ENCODE measurements at regions not wholly inside any gene's neighbourhood (a gene's known extent, or its start where the extent isn't known, plus 50 kb on each side); places are given as distances from the start of the nearest gene placed in this dataset.

DNA sequence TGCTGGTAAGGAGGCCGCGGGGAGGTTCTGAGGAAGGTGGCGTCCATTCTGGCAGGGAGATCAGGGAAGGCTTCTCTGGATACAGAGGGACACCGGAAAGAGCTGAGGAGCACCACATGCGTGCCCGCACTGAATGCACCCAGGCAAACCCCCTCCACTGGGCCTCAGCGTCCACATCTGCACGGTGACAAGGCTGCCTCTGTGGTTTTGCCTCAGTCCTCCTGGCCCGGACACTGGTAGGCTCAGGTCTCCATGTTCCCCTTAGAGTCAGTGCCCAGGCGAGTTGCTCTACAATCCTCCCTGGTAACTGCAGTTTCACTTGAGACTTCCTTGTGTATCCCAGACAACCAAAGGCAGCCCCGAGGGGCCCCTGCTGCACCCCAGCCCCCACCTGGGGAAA lies 173.3 kb downstream of the MELK start:
- Histone ChIP-seq H3K79me2 (ENCODE audit: control insufficient read depth, insufficient read depth, low read length) (no peaks in the 10 kb centered on the region), H2BK15ac (replicated peaks; ENCODE audit: low read depth) (no peak overlapping the region), H3K36me3 (ENCODE audit: control insufficient read depth, insufficient read depth, low read length) (no peaks in the 10 kb centered on the region), H3K4me3 (ENCODE audit: low read length) (no peak overlapping the region), H4K5ac (ENCODE audit: low read length) (no peak overlapping the region), H3K4me1 (ENCODE audit: control insufficient read depth, low read depth, low read length) (no peaks in the 10 kb centered on the region), H2BK120ac (ENCODE audit: low read depth, low read length) (no peak overlapping the region), H3K9ac (ENCODE audit: low read length) (no peak overlapping the region), H4K8ac (ENCODE audit: low read depth, low read length) (no peak overlapping the region), H3K27me3 (ENCODE audit: insufficient read depth, low read length, poor library complexity) (no peaks in the 10 kb centered on the region), H3K23ac (ENCODE audit: low read length) (no peak overlapping the region), H3K4ac (ENCODE audit: low read depth, low read length) (no peak overlapping the region), H2BK5ac (ENCODE audit: low read length) (no peak overlapping the region), H3K79me1 (ENCODE audit: low read length) (no peaks in the 10 kb centered on the region), H2AK5ac (ENCODE audit: low read length) (no peak overlapping the region), H3K27ac (ENCODE audit: low read depth, low read length) (no peak overlapping the region), H3K18ac (ENCODE audit: low read length) (no peak overlapping the region), H3K4me2 (ENCODE audit: low read length) (no peak overlapping the region), H3K56ac (ENCODE audit: low read length) (no peak overlapping the region)
- DNase-seq, result no peak
- WGBS (ENCODE audit: extremely low coverage, insufficient coverage, low lambda C conversion rate), result no CpG with 5 or more reads among the region's 11 CpGs

DNA sequence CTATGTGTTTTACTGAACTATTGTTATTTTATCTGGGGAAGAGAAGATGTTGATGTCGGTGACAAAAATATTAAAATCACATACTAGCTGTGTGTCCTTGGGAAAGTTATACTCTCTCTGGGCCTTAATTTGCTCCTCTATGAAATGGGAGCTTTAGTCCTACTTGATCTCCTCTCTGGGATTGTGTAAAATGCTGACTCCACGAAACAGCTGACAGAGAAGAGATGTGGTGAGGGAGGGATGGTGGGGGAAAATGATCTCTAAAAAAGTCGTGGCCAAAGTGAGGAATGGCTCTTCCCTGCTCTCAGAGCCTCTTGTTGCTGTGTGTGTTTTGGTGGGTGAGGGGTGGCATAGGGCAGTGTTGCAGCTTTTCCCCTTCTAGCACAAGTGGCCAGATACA lies 173.7 kb downstream of the MELK start:
- Histone ChIP-seq H2BK15ac (replicated peaks; ENCODE audit: low read depth) (no peak overlapping the region), H2BK5ac (ENCODE audit: low read length) (no peak overlapping the region), H3K27ac (ENCODE audit: low read depth, low read length) (no peak overlapping the region), H3K4me3 (ENCODE audit: low read length) (no peak overlapping the region), H4K5ac (ENCODE audit: low read length) (no peak overlapping the region), H3K4me1 (ENCODE audit: control insufficient read depth, low read depth, low read length) (no peaks in the 10 kb centered on the region), H2AK5ac (ENCODE audit: low read length) (no peak overlapping the region), H3K18ac (ENCODE audit: low read length) (no peak overlapping the region), H3K27me3 (ENCODE audit: insufficient read depth, low read length, poor library complexity) (no peaks in the 10 kb centered on the region), H3K4ac (ENCODE audit: low read depth, low read length) (no peak overlapping the region), H4K8ac (ENCODE audit: low read depth, low read length) (no peak overlapping the region), H3K56ac (ENCODE audit: low read length) (no peak overlapping the region), H3K79me1 (ENCODE audit: low read length) (no peaks in the 10 kb centered on the region), H2BK120ac (ENCODE audit: low read depth, low read length) (no peak overlapping the region), H3K23ac (ENCODE audit: low read length) (no peak overlapping the region), H3K79me2 (ENCODE audit: control insufficient read depth, insufficient read depth, low read length) (no peaks in the 10 kb centered on the region), H3K9ac (ENCODE audit: low read length) (no peak overlapping the region), H3K36me3 (ENCODE audit: control insufficient read depth, insufficient read depth, low read length) (no peaks in the 10 kb centered on the region), H3K4me2 (ENCODE audit: low read length) (no peak overlapping the region)
- no peak for DNase-seq
- WGBS (ENCODE audit: extremely low coverage, insufficient coverage, low lambda C conversion rate), result no CpG with 5 or more reads among the region's 3 CpGs

DNA sequence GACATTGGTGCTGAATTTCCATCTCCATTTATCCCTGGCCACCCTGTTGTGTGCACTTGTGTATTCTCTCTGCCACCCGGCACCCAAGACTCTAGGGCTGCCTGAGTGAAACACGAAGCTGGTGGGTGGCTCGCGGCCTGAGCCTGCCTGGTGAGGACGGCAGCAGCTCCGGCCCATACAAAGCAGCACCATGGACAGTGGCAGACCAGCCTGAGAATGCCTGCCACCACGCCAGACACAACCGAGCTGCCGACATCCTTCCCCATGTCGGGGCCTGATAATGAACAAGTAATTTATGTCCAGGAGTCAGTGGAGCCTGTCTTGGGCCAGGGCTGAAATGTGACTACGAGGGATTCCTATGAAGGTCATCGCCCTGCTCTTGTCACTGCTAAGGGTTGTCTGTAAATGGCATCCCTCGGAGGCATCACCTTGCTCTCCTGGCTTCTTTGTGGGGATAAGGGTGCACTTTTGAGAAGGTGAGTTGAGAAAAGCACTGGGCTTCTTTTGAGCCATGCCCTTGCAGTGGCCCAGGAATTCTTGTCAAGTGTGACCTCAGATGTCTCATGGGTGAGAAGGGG lies 175.7 kb downstream of the MELK start:
- no peak overlapping the region for H3K23ac ChIP-seq (ENCODE audit: low read length)
- H3K4me1 ChIP-seq (ENCODE audit: control insufficient read depth, low read depth, low read length), result no peaks in the 10 kb centered on the region
- H3K27me3 ChIP-seq (ENCODE audit: insufficient read depth, low read length, poor library complexity), result no peaks in the 10 kb centered on the region
- H2BK120ac ChIP-seq (ENCODE audit: low read depth, low read length), result no peak overlapping the region
- H3K27ac ChIP-seq (ENCODE audit: low read depth, low read length), result no peak overlapping the region
- H2AK5ac ChIP-seq (ENCODE audit: low read length), result no peak overlapping the region
- H3K4ac ChIP-seq (ENCODE audit: low read depth, low read length), result no peak overlapping the region
- DNase-seq, result peak; percentile 64
- no peaks in the 10 kb centered on the region for H3K79me2 ChIP-seq (ENCODE audit: control insufficient read depth, insufficient read depth, low read length)
- no peak overlapping the region for H3K9ac ChIP-seq (ENCODE audit: low read length)
- no peak overlapping the region for H4K8ac ChIP-seq (ENCODE audit: low read depth, low read length)
- H3K18ac ChIP-seq (ENCODE audit: low read length), result no peak overlapping the region
- no peaks in the 10 kb centered on the region for H3K36me3 ChIP-seq (ENCODE audit: control insufficient read depth, insufficient read depth, low read length)
- no peak overlapping the region for H4K5ac ChIP-seq (ENCODE audit: low read length)
- H3K79me1 ChIP-seq (ENCODE audit: low read length), result no peaks in the 10 kb centered on the region
- no peak overlapping the region for H3K4me2 ChIP-seq (ENCODE audit: low read length)
- H2BK15ac ChIP-seq (replicated peaks; ENCODE audit: low read depth), result no peak overlapping the region
- no peak overlapping the region for H3K4me3 ChIP-seq (ENCODE audit: low read length)
- no CpG with 5 or more reads among the region's 13 CpGs for WGBS (ENCODE audit: extremely low coverage, insufficient coverage, low lambda C conversion rate)
- H2BK5ac ChIP-seq (ENCODE audit: low read length), result no peak overlapping the region
- H3K56ac ChIP-seq (ENCODE audit: low read length), result no peak overlapping the region

DNA sequence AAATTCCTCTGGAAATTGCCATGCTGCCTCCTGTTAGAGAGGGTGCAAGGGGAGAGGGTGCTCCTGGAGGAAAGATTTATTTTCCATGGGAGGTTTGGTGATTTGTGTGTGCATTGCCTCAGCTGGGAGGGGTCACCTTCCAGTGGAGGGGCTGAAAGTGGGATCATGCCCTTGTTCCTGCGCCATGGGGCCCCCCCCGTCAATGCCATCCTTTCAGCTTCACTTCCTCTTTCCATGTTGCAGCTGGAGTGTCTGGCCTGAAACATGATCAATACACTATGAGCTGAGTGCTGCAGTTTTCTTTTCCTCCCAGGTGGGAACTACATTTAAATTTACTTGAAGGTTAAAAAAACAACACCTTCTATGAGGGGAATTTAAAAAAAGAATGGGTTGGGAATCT lies 176.8 kb downstream of the MELK start:
- Histone ChIP-seq H3K18ac (ENCODE audit: low read length) (no peak overlapping the region), H3K36me3 (ENCODE audit: control insufficient read depth, insufficient read depth, low read length) (no peaks in the 10 kb centered on the region), H3K79me2 (ENCODE audit: control insufficient read depth, insufficient read depth, low read length) (no peaks in the 10 kb centered on the region), H3K4me3 (ENCODE audit: low read length) (no peak overlapping the region), H3K27me3 (ENCODE audit: insufficient read depth, low read length, poor library complexity) (no peaks in the 10 kb centered on the region), H2AK5ac (ENCODE audit: low read length) (no peak overlapping the region), H3K23ac (ENCODE audit: low read length) (no peak overlapping the region), H3K79me1 (ENCODE audit: low read length) (no peaks in the 10 kb centered on the region), H3K4me2 (ENCODE audit: low read length) (no peak overlapping the region), H2BK15ac (replicated peaks; ENCODE audit: low read depth) (no peak overlapping the region), H3K9ac (ENCODE audit: low read length) (no peak overlapping the region), H4K5ac (ENCODE audit: low read length) (no peak overlapping the region), H3K27ac (ENCODE audit: low read depth, low read length) (no peak overlapping the region), H3K56ac (ENCODE audit: low read length) (no peak overlapping the region), H2BK5ac (ENCODE audit: low read length) (no peak overlapping the region), H4K8ac (ENCODE audit: low read depth, low read length) (no peak overlapping the region), H3K4ac (ENCODE audit: low read depth, low read length) (no peak overlapping the region), H2BK120ac (ENCODE audit: low read depth, low read length) (no peak overlapping the region), H3K4me1 (ENCODE audit: control insufficient read depth, low read depth, low read length) (no peaks in the 10 kb centered on the region)
- WGBS (ENCODE audit: extremely low coverage, insufficient coverage, low lambda C conversion rate), result no CpG with 5 or more reads among the region's 2 CpGs
- no peak for DNase-seq

DNA sequence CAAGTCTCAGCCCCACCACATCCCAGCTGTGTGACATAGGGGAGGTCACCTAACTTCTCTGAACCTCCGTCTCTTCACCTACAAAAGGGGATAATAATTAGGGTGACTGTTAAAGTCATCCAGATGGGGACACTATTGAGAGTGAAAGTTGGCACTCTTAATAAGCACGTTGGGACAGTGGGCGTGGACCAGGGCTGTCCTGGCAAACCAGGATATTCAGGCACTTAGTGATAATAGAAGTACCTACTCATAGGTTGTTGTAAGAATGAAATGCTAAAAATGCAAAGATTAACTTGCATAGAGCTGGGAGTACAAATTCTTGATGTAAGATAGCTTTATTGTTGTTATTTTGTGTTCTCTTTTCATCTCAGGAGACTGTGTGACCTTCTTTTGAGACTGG lies 177.9 kb downstream of the MELK start:
- H3K36me3 ChIP-seq (ENCODE audit: control insufficient read depth, insufficient read depth, low read length), result no peaks in the 10 kb centered on the region
- no peak overlapping the region for H3K23ac ChIP-seq (ENCODE audit: low read length)
- no CpG with 5 or more reads among the region's 3 CpGs for WGBS (ENCODE audit: extremely low coverage, insufficient coverage, low lambda C conversion rate)
- H2BK15ac ChIP-seq (replicated peaks; ENCODE audit: low read depth), result no peak overlapping the region
- H4K8ac ChIP-seq (ENCODE audit: low read depth, low read length), result no peak overlapping the region
- H3K79me2 ChIP-seq (ENCODE audit: control insufficient read depth, insufficient read depth, low read length), result no peaks in the 10 kb centered on the region
- no peak overlapping the region for H3K56ac ChIP-seq (ENCODE audit: low read length)
- H3K27me3 ChIP-seq (ENCODE audit: insufficient read depth, low read length, poor library complexity), result no peaks in the 10 kb centered on the region
- no peak overlapping the region for H3K4me3 ChIP-seq (ENCODE audit: low read length)
- no peak overlapping the region for H3K27ac ChIP-seq (ENCODE audit: low read depth, low read length)
- H4K5ac ChIP-seq (ENCODE audit: low read length), result no peak overlapping the region
- DNase-seq, result no peak
- H3K4me2 ChIP-seq (ENCODE audit: low read length), result no peak overlapping the region
- no peaks in the 10 kb centered on the region for H3K4me1 ChIP-seq (ENCODE audit: control insufficient read depth, low read depth, low read length)
- no peak overlapping the region for H2BK120ac ChIP-seq (ENCODE audit: low read depth, low read length)
- no peaks in the 10 kb centered on the region for H3K79me1 ChIP-seq (ENCODE audit: low read length)
- H2AK5ac ChIP-seq (ENCODE audit: low read length), result no peak overlapping the region
- no peak overlapping the region for H2BK5ac ChIP-seq (ENCODE audit: low read length)
- H3K18ac ChIP-seq (ENCODE audit: low read length), result no peak overlapping the region
- no peak overlapping the region for H3K9ac ChIP-seq (ENCODE audit: low read length)
- no peak overlapping the region for H3K4ac ChIP-seq (ENCODE audit: low read depth, low read length)

DNA sequence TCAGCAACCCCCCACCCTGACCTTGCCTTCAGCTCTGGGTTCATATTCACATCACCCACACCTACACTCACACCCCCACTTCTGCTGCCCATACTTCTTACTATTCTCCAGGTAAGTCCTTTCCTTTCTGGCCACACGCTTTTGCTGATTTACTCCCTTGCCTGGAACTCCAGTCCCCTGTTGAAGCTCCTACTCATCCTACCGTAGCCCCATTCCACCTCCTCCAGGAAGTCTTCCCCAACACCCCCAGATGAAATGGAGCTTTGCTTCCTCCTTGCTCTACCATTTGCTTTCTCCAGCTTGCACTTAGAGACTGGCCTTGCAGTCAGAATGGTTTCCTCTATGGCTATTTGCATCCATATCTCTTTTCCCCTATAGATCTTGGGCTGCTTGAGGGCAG lies 182.3 kb downstream of the MELK start:
- H4K8ac ChIP-seq (ENCODE audit: low read depth, low read length), result no peak overlapping the region
- H2BK120ac ChIP-seq (ENCODE audit: low read depth, low read length), result no peak overlapping the region
- no peak overlapping the region for H2AK5ac ChIP-seq (ENCODE audit: low read length)
- H2BK5ac ChIP-seq (ENCODE audit: low read length), result no peak overlapping the region
- no peaks in the 10 kb centered on the region for H3K27me3 ChIP-seq (ENCODE audit: insufficient read depth, low read length, poor library complexity)
- no peaks in the 10 kb centered on the region for H3K4me1 ChIP-seq (ENCODE audit: control insufficient read depth, low read depth, low read length)
- H4K5ac ChIP-seq (ENCODE audit: low read length), result no peak overlapping the region
- WGBS (ENCODE audit: extremely low coverage, insufficient coverage, low lambda C conversion rate), result no CpG with 5 or more reads among the region's 2 CpGs
- H3K79me1 ChIP-seq (ENCODE audit: low read length), result no peaks in the 10 kb centered on the region
- no peak overlapping the region for H3K18ac ChIP-seq (ENCODE audit: low read length)
- no peak overlapping the region for H3K27ac ChIP-seq (ENCODE audit: low read depth, low read length)
- no peak overlapping the region for H3K4me3 ChIP-seq (ENCODE audit: low read length)
- H3K23ac ChIP-seq (ENCODE audit: low read length), result no peak overlapping the region
- H3K79me2 ChIP-seq (ENCODE audit: control insufficient read depth, insufficient read depth, low read length), result no peaks in the 10 kb centered on the region
- H3K4me2 ChIP-seq (ENCODE audit: low read length), result no peak overlapping the region
- no peaks in the 10 kb centered on the region for H3K36me3 ChIP-seq (ENCODE audit: control insufficient read depth, insufficient read depth, low read length)
- no peak overlapping the region for H3K9ac ChIP-seq (ENCODE audit: low read length)
- H3K56ac ChIP-seq (ENCODE audit: low read length), result no peak overlapping the region
- no peak for DNase-seq
- no peak overlapping the region for H2BK15ac ChIP-seq (replicated peaks; ENCODE audit: low read depth)
- H3K4ac ChIP-seq (ENCODE audit: low read depth, low read length), result no peak overlapping the region

Measured in mesendoderm (in vitro differentiated cells).